ENCODE measurements at regions not wholly inside any gene's neighbourhood (a gene's known extent, or its start where the extent isn't known, plus 50 kb on each side); places are given as distances from the start of the nearest gene placed in this dataset.
"Not testable (repeated sequence)": the region's sequence is repeated elsewhere in the genome, so short reads cannot be mapped to it uniquely, and the experiment has no call there.

DNA sequence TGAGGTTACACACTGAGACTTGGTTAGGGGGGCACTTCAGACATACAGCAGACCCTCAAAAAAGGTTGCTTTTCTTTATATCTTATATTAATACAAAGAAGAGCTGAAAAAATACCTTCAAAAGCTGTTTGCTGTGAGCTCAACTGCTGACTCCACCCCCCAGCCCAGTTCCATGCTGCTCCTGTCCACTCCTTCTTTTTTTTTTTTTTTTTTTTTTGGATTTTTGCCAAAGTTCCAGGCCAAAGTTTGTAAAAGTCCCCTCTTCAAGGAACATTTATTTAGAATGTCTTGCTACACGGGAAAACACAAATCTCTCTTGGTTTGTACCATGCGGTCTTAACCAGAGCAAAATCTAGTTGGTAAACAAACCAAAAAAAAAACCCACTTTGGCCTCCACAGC, 85.3 kb upstream of the AKAP12 start:
- peak; percentile 24 to 67 for DNase-seq (ENCODE audit: low read depth in 2 of 2)

GRCh38 chr6:151155095-151155494, 84.7 kb upstream of the AKAP12 start:
- DNase-seq (ENCODE audit: low read depth in 2 of 2) = no peak

DNA sequence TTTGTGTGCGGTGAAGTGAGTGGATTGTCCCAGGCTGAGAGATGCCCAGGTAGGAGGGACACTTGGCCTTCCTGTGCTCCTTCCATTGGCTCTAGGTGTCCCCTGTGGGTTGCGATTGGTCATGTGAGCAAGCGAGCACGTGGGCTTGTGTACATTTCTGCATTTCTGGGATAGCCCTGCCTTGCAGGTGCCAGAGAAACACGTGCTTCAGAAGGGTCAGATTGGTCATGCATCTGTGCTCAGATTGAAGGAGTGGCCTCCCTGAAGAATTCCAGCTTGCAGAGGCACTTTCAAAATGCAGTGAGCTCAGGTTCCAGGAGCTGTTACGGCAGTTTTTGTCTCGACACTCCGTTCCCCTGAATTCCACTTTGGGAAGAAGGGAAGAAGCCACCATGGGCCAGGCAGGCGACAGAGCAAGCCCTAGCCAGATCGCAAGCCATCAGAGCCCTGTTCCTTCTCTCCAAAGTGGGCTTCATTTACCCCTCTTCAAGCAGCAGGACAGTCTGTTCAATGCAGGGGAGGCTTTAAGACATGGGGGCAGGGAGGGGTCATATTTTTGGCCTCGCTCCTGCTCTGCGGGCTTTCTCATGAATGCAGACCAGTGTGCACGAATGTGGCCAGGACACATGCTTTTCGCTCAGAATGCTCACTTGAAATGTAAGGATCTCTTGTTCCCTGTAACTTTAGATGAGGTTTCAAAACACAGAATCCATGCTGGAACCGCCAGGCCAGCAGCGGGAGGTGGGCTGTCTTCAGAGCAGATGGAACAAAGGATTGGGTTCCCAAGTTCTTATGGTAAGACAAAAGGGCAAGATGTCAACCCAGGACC, 78.6 kb upstream of the AKAP12 start:
- DNase-seq (ENCODE audit: low read depth in 2 of 2) = no peak

GRCh38 chr6:151164383-151164782, 75.4 kb upstream of the AKAP12 start:
- no peak for DNase-seq (ENCODE audit: low read depth in 2 of 2)

GRCh38 chr6:151166180-151166579, 73.6 kb upstream of the AKAP12 start:
- DNase-seq (ENCODE audit: low read depth in 2 of 2) = no peak

DNA sequence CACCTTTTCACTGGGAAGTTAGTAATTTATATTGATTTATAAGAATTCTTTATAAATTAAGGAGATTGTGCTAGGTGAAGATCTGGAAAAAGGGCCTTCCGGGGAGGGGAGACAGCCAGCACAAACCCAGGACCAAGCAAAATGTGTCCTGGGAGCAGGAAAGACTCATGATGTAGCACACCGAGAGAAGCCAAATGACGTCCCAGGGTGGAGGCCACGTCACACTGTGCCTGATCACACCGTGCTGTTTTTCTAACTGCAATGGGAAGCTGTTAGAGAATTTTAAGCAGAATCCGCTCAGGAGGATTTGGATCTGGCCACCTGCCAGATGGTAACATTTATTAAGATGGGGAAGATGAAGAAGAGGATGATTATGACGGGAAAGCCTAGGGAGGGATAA, 72.7 kb upstream of the AKAP12 start:
- no peak for DNase-seq (ENCODE audit: low read depth in 2 of 2)

GRCh38 chr6:151170622-151171246, 69.0 kb upstream of the AKAP12 start:
- no peak for DNase-seq (ENCODE audit: low read depth in 2 of 2)

DNA sequence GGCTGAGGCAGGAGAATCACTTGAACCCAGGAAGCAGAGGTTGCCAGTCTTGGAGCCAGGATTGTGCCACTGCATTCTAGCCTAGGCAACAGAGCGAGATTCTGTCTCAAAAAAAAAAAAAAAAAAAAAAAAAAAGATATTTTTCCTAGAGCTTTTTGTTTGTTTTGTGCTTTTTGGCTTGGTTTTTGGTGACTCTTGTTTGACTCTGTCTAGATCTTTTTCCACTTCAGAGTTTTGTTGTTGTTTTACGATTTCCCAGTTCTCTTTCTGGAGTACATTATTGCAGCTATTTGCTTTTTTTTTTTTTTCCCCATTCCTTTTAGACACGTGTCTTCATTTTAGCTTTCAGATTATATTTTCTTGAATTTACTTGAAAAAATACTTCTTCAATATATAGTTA, 67.0 kb upstream of the AKAP12 start:
- no peak for DNase-seq (ENCODE audit: low read depth in 2 of 2)

GRCh38 chr6:151175662-151176445, 63.9 kb upstream of the AKAP12 start:
- no peak for DNase-seq (ENCODE audit: low read depth in 2 of 2)

DNA sequence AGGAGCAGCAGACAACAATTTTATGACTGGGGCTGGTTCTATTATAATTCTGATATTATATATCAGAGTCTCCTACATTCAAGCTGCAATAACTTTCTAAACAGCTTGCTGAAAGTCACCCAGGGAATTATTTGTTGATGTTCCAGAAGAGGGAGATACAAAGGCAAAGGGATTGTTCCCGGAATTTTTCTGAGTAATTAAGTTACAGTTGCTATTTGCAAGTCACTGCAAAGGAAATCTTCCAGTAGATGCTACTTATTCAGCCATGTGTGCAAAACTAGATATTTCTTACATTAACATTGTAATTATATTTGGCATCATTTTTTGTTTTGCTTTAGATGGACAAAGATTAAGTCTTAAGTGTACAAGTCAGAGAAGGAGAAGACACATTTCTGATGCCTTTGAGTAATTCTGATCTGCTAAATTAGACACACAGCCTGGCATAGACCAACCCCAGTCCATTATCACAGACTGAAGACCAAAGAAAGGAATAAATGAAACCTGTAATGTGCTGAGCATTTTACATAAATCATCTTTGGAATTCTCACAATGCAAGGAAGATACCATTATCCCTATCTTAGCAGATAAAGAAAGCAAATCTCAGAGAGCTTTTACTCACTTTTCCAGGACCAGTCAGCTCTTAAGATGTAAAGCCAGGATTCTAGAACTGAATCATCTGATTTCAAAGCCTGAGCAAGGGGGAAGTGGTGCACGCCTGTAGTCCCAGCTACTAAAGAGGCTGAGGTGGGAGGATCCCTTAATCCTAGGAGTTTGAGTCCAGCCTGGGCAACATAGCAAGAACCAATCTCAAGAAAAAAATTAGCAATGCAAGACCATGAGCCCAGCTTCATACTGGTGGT, 62.6 kb upstream of the AKAP12 start:
- no peak for DNase-seq (ENCODE audit: low read depth in 2 of 2)

GRCh38 chr6:151178373-151178772, 61.4 kb upstream of the AKAP12 start:
- DNase-seq (ENCODE audit: low read depth in 2 of 2) = no peak

DNA sequence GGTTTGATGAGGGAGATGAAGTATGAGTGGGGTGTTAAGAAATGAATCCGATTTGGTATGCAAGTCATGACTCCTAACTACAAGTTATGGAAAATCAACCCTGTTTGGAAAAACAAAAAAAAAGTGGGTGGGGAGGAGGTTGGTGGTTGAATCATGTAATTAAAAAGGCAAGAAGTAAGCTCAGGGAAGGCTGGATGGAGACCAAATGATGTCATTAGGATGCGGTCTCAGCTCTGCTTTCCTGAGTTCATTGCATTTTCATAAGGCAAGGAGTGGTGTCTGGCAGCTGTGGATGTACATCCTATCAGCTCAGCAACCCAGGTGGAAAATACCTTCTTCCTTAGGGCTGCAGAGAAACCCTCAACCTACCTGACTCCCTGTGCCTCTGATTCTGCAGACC, 60.4 kb upstream of the AKAP12 start:
- DNase-seq (ENCODE audit: low read depth in 2 of 2) = peak in 1 of 2 donors; percentile 54

DNA sequence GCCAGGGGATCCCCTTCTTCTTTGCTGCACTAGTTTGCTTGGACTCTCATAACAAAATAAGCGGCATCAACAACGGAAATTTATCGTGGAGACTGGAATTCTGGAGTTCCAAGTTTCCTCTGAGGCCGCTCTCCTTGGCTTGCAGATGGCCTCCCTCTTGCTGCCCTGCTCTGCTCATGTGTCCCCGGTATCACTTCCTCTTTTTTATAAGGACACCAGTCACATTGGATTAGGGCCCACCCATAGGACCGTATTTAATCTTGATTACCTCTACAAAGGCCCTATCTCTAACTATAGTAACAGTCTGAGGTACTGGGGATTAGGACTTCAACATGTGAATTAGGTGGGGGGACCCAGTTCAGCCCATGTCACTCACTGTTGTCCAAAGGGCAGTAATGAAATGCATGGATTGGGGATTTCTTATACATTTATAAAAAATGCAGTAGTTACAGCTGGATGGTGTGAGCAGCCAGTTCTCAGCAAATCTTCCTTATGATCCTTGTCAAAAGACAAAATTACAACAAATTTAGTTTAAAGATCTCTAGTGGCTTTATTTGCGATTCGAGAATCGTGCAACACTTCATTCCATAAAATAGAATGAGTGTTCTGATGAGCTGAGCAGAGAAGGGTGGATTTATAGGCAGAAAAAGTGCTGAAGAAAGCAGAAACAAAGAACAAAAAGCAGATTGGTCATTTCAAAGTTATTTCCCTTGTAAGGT, 59.3 kb upstream of the AKAP12 start:
- peak in 1 of 2 donors; percentile 16 for DNase-seq (ENCODE audit: low read depth in 2 of 2)

DNA sequence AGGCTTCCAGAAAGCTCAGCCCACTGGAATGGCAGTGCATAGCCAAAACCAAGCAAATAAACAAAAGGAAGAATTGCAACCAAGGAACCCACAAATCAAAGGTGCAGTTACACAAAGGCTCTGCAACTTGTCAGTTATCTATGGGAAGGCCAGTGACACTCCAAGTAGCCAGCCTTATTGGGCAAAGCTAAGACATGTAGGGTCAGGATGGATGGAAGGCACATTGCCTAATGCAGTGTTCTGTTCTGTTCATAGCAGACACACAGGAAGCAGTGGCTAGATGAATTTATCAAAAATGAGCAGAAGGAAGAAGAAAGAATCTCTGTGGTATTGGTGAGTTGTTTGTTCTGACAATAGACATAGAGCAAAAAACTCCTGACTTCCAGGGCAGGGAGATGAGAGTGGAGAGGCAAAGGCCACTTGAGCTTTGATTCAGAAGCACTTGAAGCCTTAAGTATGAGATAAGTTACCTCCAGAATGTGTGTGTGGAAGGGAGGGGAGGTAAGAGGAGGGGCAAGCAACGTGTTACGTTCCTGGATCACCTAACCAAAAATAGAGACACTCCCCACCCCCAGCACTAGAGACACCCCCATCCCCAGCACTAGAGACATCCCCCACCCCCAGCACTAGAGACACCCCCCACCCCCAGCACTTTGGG, 57.9 kb upstream of the AKAP12 start:
- no peak for DNase-seq (ENCODE audit: low read depth in 2 of 2)

- not testable (repeated sequence) for DNase-seq (ENCODE audit: low read depth in 2 of 2)
These were observed 56.8 kb upstream of the AKAP12 start for GRCh38 chr6:151182958-151183357.

GRCh38 chr6:151185148-151185547, 54.6 kb upstream of the AKAP12 start:
- DNase-seq (ENCODE audit: low read depth in 2 of 2) = no peak

- DNase-seq (ENCODE audit: low read depth in 2 of 2) = no peak
These were observed 53.5 kb upstream of the AKAP12 start for GRCh38 chr6:151186306-151186705.

- DNase-seq (ENCODE audit: low read depth in 2 of 2) = no peak
These were observed 52.9 kb upstream of the AKAP12 start for GRCh38 chr6:151186804-151187330.

Measured in lung microvascular endothelial cell (primary cell).